ENCODE measurements at regions not wholly inside any gene's neighbourhood (a gene's known extent, or its start where the extent isn't known, plus 50 kb on each side); places are given as distances from the start of the nearest gene placed in this dataset.

DNA sequence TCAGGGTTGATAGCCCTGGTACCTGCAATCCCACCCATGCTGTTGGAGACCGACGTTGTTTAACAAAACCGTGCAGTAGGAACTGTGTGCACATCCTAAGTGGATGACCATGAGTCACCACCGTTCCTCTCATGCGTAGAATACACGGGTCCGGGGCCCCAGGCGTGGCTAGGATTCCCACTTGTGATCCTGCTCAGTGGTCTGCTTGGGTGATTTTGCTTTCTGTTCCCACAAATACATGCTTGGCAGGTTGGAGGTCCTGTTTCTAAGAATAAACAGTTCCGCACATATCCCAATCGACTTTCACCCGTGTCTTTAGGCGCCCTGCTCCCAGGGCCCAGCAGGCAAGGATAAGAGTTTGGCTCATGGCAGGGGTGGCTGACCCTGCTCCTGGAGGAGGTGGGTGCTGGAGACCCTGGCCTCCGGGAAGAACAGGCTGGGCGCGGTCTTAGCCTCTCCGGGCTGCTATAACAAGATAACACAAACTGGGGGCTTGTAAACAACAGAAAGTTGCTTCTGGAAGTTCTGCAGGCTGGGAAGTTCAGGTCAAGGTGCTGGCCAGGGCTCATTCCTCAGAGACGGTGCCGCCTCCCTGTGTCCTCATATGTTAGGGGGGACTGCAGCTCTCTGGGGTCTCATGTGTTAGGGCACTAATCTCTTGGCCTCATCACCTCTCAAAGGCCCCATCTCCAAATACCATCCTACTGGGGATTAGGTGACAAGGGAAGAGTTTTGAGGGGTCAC lies 1028.3 kb downstream of the BRD1 start:
- TF ChIP-seq ZBTB20 (tag by site-specific recombination; IDR thresholded peaks at IDR 0.05): no peak
- TF ChIP-seq, protein P1, sequence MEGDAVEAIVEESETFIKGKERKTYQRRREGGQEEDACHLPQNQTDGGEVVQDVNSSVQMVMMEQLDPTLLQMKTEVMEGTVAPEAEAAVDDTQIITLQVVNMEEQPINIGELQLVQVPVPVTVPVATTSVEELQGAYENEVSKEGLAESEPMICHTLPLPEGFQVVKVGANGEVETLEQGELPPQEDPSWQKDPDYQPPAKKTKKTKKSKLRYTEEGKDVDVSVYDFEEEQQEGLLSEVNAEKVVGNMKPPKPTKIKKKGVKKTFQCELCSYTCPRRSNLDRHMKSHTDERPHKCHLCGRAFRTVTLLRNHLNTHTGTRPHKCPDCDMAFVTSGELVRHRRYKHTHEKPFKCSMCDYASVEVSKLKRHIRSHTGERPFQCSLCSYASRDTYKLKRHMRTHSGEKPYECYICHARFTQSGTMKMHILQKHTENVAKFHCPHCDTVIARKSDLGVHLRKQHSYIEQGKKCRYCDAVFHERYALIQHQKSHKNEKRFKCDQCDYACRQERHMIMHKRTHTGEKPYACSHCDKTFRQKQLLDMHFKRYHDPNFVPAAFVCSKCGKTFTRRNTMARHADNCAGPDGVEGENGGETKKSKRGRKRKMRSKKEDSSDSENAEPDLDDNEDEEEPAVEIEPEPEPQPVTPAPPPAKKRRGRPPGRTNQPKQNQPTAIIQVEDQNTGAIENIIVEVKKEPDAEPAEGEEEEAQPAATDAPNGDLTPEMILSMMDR (tag by site-specific recombination; IDR thresholded peaks at IDR 0.05): no peak
- TF ChIP-seq ZNF433 (tag by site-specific recombination; IDR thresholded peaks at IDR 0.05; ENCODE audit: low read depth): no peak
- TF ChIP-seq TSHZ1 (tag by site-specific recombination; IDR thresholded peaks at IDR 0.05; ENCODE audit: borderline replicate concordance): no peak
- TF ChIP-seq, protein P2, sequence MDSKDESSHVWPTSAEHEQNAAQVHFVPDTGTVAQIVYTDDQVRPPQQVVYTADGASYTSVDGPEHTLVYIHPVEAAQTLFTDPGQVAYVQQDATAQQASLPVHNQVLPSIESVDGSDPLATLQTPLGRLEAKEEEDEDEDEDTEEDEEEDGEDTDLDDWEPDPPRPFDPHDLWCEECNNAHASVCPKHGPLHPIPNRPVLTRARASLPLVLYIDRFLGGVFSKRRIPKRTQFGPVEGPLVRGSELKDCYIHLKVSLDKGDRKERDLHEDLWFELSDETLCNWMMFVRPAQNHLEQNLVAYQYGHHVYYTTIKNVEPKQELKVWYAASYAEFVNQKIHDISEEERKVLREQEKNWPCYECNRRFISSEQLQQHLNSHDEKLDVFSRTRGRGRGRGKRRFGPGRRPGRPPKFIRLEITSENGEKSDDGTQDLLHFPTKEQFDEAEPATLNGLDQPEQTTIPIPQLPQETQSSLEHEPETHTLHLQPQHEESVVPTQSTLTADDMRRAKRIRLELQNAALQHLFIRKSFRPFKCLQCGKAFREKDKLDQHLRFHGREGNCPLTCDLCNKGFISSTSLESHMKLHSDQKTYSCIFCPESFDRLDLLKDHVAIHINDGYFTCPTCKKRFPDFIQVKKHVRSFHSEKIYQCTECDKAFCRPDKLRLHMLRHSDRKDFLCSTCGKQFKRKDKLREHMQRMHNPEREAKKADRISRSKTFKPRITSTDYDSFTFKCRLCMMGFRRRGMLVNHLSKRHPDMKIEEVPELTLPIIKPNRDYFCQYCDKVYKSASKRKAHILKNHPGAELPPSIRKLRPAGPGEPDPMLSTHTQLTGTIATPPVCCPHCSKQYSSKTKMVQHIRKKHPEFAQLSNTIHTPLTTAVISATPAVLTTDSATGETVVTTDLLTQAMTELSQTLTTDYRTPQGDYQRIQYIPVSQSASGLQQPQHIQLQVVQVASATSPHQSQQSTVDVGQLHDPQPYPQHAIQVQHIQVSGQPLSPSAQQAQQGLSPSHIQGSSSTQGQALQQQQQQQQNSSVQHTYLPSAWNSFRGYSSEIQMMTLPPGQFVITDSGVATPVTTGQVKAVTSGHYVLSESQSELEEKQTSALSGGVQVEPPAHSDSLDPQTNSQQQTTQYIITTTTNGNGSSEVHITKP (tag by site-specific recombination; IDR thresholded peaks at IDR 0.05): no peak
- no peak for TF ChIP-seq ZNF768 (tag by site-specific recombination; IDR thresholded peaks at IDR 0.05)
- TF ChIP-seq ZNF311 (tag by site-specific recombination; IDR thresholded peaks at IDR 0.05; ENCODE audit: borderline replicate concordance): no peak
- TF ChIP-seq ZNF416 (tag by site-specific recombination; IDR thresholded peaks at IDR 0.05): no peak
- no peak for TF ChIP-seq ZNF423 (tag by site-specific recombination; IDR thresholded peaks at IDR 0.05)
- TF ChIP-seq ZNF843 (tag by site-specific recombination; IDR thresholded peaks at IDR 0.05): no peak
- no peak for TF ChIP-seq SP7 (tag by site-specific recombination; IDR thresholded peaks at IDR 0.05)
- TF ChIP-seq, protein P3, sequence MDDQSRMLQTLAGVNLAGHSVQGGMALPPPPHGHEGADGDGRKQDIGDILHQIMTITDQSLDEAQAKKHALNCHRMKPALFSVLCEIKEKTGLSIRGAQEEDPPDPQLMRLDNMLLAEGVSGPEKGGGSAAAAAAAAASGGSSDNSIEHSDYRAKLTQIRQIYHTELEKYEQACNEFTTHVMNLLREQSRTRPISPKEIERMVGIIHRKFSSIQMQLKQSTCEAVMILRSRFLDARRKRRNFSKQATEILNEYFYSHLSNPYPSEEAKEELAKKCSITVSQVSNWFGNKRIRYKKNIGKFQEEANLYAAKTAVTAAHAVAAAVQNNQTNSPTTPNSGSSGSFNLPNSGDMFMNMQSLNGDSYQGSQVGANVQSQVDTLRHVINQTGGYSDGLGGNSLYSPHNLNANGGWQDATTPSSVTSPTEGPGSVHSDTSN (CRISPR knock-in tag; IDR thresholded peaks at IDR 0.05): no peak
- no peak for TF ChIP-seq ZNF664 (tag by site-specific recombination; IDR thresholded peaks at IDR 0.05)
